Left lung (tissue), 4 donors: ENCODE measurements at regions not wholly inside any gene's neighbourhood (a gene's known extent, or its start where the extent isn't known, plus 50 kb on each side); places are given as distances from the start of the nearest gene placed in this dataset.

Experiments
- ATAC-seq: fragments of 200-7000 bp; cut with Tn5 transposase; one replicate; pipeline ENCODE4 v1.9.1; 2020; ENCODE audit warnings: moderate library complexity
- DNase-seq, 4 donors: peaks; one replicate each; pipeline ENCODE4 v3.0.0-alpha.2; 2013 to 2020
- H3K27ac ChIP-seq, 2 donors: fragments of 200-600 bp; sonication (generic) in 1 of 2; one replicate each; pipeline versions ENCODE4 v1.5.0 to v1.8.0; 2020 to 2021
- H3K27me3 ChIP-seq, 2 donors: fragments of 200-600 bp; sonication (generic) in 1 of 2; one replicate each; pipeline versions ENCODE4 v1.5.0 to v1.8.0; 2020 to 2021
- H3K36me3 ChIP-seq, 2 donors: fragments of 200-600 bp; sonication (generic) in 1 of 2; one replicate each; pipeline versions ENCODE4 v1.5.0 to v1.8.0; 2020 to 2021
- H3K4me1 ChIP-seq, 2 donors: fragments of 200-600 bp; one replicate each; pipeline ENCODE4 v1.8.0; 2021
- H3K4me3 ChIP-seq, 2 donors: fragments of 200-600 bp; sonication (generic) in 1 of 2; one replicate each; pipeline versions ENCODE4 v1.5.0 to v1.8.0; 2020 to 2021; ENCODE audit warnings: mild to moderate bottlenecking in 1 of 2
- H3K9me3 ChIP-seq, 2 donors: fragments of 200-600 bp; sonication (generic) in 1 of 2; one replicate each; pipeline versions ENCODE4 v1.5.0 to v1.8.0; 2020 to 2021
- CTCF ChIP-seq, 2 donors: fragments of 200-600 bp; sonication (generic) in 1 of 2; IDR thresholded peaks; one replicate each; pipeline versions ENCODE4 v1.5.0 to v1.8.0; 2021; ENCODE audit warnings: antibody characterized with exemption in 2 of 2
- intact Hi-C, 2 donors: fragments of 100-400 bp; cut with DNase I; formaldehyde crosslinking; loops; one replicate each; pipeline versions ENCODE4 v1.11.2 to v1.14.2; 2022
- donor health status: DM: no; HTN: yes; CAD: no.
- donor health status: DM: no; HTN: no; CAD: no.

GRCh38 chr2:117714110-117714509 is 100.4 kb upstream of the DDX18 start:
- intact Hi-C loops: no loop called here
- Histone ChIP-seq H3K27ac (no peak overlapping the region), H3K9me3 (no peaks in the 10 kb centered on the region), H3K4me1 (no peaks in the 10 kb centered on the region), H3K27me3 (no peaks in the 10 kb centered on the region), H3K36me3 (no peaks in the 10 kb centered on the region), H3K4me3 (no peak overlapping the region)
- ATAC-seq (no peak), DNase-seq (no peak)
- no peak for TF ChIP-seq CTCF (IDR thresholded peaks at IDR 0.05)

- H3K4me3 ChIP-seq: no peak overlapping the region
- H3K9me3 ChIP-seq: no peaks in the 10 kb centered on the region
- no peaks in the 10 kb centered on the region for H3K36me3 ChIP-seq
- no peaks in the 10 kb centered on the region for H3K27me3 ChIP-seq
- intact Hi-C loops: no loop called here
- H3K27ac ChIP-seq: no peak overlapping the region
- no peak for DNase-seq
- no peaks in the 10 kb centered on the region for H3K4me1 ChIP-seq
- TF ChIP-seq CTCF (IDR thresholded peaks at IDR 0.05): no peak
- no peak for ATAC-seq
Observed at GRCh38 chr2:117714745-117715417, 99.6 kb upstream of the DDX18 start.

- intact Hi-C loops: no loop called here
- Histone ChIP-seq H3K4me1 (no peaks in the 10 kb centered on the region), H3K36me3 (no peaks in the 10 kb centered on the region), H3K4me3 (no peak overlapping the region), H3K27me3 (no peaks in the 10 kb centered on the region), H3K27ac (no peak overlapping the region), H3K9me3 (no peaks in the 10 kb centered on the region)
- TF ChIP-seq CTCF (IDR thresholded peaks at IDR 0.05): no peak
- DNase-seq (no peak), ATAC-seq (no peak)
Observed at GRCh38 chr2:117716505-117716904, 98.0 kb upstream of the DDX18 start.

GRCh38 chr2:117717072-117717471 is 97.4 kb upstream of the DDX18 start:
- no peak for TF ChIP-seq CTCF (IDR thresholded peaks at IDR 0.05)
- Histone ChIP-seq H3K27ac (no peak overlapping the region), H3K36me3 (no peaks in the 10 kb centered on the region), H3K4me1 (no peaks in the 10 kb centered on the region), H3K4me3 (no peak overlapping the region), H3K9me3 (no peaks in the 10 kb centered on the region), H3K27me3 (no peaks in the 10 kb centered on the region)
- DNase-seq: no peak
- intact Hi-C loops: no loop called here
- ATAC-seq: no peak

- ATAC-seq (no peak), DNase-seq (no peak)
- no peaks in the 10 kb centered on the region for H3K4me1 ChIP-seq
- H3K9me3 ChIP-seq: no peaks in the 10 kb centered on the region
- H3K27ac ChIP-seq: no peak overlapping the region
- no peaks in the 10 kb centered on the region for H3K27me3 ChIP-seq
- intact Hi-C loops: no loop called here
- no peaks in the 10 kb centered on the region for H3K36me3 ChIP-seq
- no peak overlapping the region for H3K4me3 ChIP-seq
- no peak for TF ChIP-seq CTCF (IDR thresholded peaks at IDR 0.05)
Observed at GRCh38 chr2:117718048-117718447, 96.4 kb upstream of the DDX18 start.
